Loucy (cell line): ENCODE measurements at regions not wholly inside any gene's neighbourhood (a gene's known extent, or its start where the extent isn't known, plus 50 kb on each side); places are given as distances from the start of the nearest gene placed in this dataset.

Experiments used
- H2AFZ ChIP-seq: fragments of 200-600 bp; sonication (generic); 2 replicates; pipeline ENCODE4 v1.6.0; 2016; ENCODE audit warnings: antibody characterized with exemption, mild to moderate bottlenecking, low read length, moderate library complexity
- H3F3A ChIP-seq: fragments of 200-600 bp; 2 replicates; pipeline ENCODE4 v1.6.0; 2016; ENCODE audit warnings: antibody characterized with exemption, low read depth, mild to moderate bottlenecking
- H3K27me3 ChIP-seq: fragments of 200-600 bp; sonication (generic); 2 replicates; pipeline ENCODE4 v1.6.1; 2014; ENCODE audit warnings: low read length, mild to moderate bottlenecking; ENCODE audit not compliant: insufficient read depth, poor library complexity, severe bottlenecking
- H3K36me3 ChIP-seq: fragments of 200-600 bp; sonication (generic); 2 replicates; pipeline ENCODE4 v1.6.1; 2016; ENCODE audit warnings: low read length; ENCODE audit not compliant: insufficient read depth
- H3K4me1 ChIP-seq: fragments of 200-600 bp; sonication (generic); 2 replicates; pipeline ENCODE4 v1.5.1; 2014; ENCODE audit warnings: low read length, mild to moderate bottlenecking; ENCODE audit not compliant: insufficient read depth, poor library complexity, severe bottlenecking
- H3K4me2 ChIP-seq: fragments of 200-600 bp; sonication (generic); 2 replicates; pipeline ENCODE4 v1.6.0; 2014; ENCODE audit warnings: antibody characterized with exemption, low read length, low read depth, mild to moderate bottlenecking; ENCODE audit not compliant: poor library complexity, severe bottlenecking
- H3K4me3 ChIP-seq: fragments of 200-600 bp; sonication (generic); 2 replicates; pipeline ENCODE4 v1.5.1; 2014; ENCODE audit warnings: low read length, mild to moderate bottlenecking, mixed read lengths; ENCODE audit not compliant: poor library complexity, severe bottlenecking
- H3K79me2 ChIP-seq: fragments of 200-600 bp; sonication (generic); 2 replicates; pipeline ENCODE4 v1.6.1; 2014; ENCODE audit warnings: low read length; ENCODE audit not compliant: insufficient read depth
- H3K9ac ChIP-seq: fragments of 200-600 bp; sonication (generic); 2 replicates; pipeline ENCODE4 v1.6.0; 2014; ENCODE audit warnings: mild to moderate bottlenecking, low read depth, low read length, moderate library complexity; ENCODE audit not compliant: poor library complexity, severe bottlenecking
- H3K9me2 ChIP-seq: fragments of 200-600 bp; sonication (generic); replicated peaks from 2 replicates; pipeline ENCODE4 v1.6.1; 2016; ENCODE audit warnings: low read depth, low read length, mixed read lengths
- H3K9me3 ChIP-seq: fragments of 200-600 bp; sonication (generic); 2 replicates; pipeline ENCODE4 v1.6.1; 2014; ENCODE audit warnings: mild to moderate bottlenecking, antibody characterized with exemption, low read length, low read depth; ENCODE audit not compliant: insufficient read depth
- H4K20me1 ChIP-seq: fragments of 200-600 bp; sonication (generic); 2 replicates; pipeline ENCODE4 v1.6.0; 2014; ENCODE audit warnings: antibody characterized with exemption, low read length, mild to moderate bottlenecking; ENCODE audit not compliant: insufficient read depth, poor library complexity, severe bottlenecking
- EZH2phosphoT487 ChIP-seq: fragments of 200-600 bp; IDR thresholded peaks from 2 replicates; pipeline ENCODE4 v1.6.1; 2018; ENCODE audit warnings: antibody characterized with exemption, mild to moderate bottlenecking, moderate library complexity, borderline replicate concordance
- TF ChIP-seq, protein P1 (sequence below): fragments of 200-600 bp; sonication (generic); conservative IDR thresholded peaks from 2 replicates; pipeline ENCODE4 v1.5.1; 2014; ENCODE audit warnings: mild to moderate bottlenecking, antibody characterized with exemption, low read length

DNA sequence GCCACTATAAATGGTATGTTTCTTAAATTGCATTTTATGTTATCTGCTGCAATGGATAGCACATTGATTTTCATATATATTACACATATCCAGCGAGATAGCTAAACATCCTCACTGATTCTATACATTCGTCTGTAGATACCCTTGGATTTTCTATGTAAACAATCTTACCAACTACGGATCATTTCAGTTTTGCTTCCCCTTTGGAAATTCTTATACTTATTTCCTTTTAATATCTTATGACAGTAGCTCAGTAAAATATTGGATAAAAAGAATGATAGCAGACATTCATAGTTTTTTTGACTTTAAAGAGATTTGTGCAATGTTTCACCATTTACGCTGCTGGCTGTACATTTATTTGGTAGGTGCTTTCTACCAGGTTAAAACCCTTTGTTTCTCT, 254.9 kb downstream of the SYK start:
- H2AFZ ChIP-seq, result no peak overlapping the region
- peaks cover 9% of the 10 kb centered on the region for H3K4me1 ChIP-seq
- no peak overlapping the region for H3K4me3 ChIP-seq
- H3K4me2 ChIP-seq, result no peak overlapping the region
- H3K79me2 ChIP-seq, result no peaks in the 10 kb centered on the region
- H3K9me2 ChIP-seq, result no peaks in the 10 kb centered on the region
- H3K27me3 ChIP-seq, result no peaks in the 10 kb centered on the region
- no peaks in the 10 kb centered on the region for H3K9me3 ChIP-seq
- no peak for TF ChIP-seq EZH2phosphoT487
- TF ChIP-seq, protein P1, sequence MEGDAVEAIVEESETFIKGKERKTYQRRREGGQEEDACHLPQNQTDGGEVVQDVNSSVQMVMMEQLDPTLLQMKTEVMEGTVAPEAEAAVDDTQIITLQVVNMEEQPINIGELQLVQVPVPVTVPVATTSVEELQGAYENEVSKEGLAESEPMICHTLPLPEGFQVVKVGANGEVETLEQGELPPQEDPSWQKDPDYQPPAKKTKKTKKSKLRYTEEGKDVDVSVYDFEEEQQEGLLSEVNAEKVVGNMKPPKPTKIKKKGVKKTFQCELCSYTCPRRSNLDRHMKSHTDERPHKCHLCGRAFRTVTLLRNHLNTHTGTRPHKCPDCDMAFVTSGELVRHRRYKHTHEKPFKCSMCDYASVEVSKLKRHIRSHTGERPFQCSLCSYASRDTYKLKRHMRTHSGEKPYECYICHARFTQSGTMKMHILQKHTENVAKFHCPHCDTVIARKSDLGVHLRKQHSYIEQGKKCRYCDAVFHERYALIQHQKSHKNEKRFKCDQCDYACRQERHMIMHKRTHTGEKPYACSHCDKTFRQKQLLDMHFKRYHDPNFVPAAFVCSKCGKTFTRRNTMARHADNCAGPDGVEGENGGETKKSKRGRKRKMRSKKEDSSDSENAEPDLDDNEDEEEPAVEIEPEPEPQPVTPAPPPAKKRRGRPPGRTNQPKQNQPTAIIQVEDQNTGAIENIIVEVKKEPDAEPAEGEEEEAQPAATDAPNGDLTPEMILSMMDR, result no peak
- H3K36me3 ChIP-seq, result no peaks in the 10 kb centered on the region
- H3K9ac ChIP-seq, result no peak overlapping the region
- H4K20me1 ChIP-seq, result no peaks in the 10 kb centered on the region
- H3F3A ChIP-seq, result no peaks in the 10 kb centered on the region

GRCh38 chr9:91056917-91057316, 255.3 kb downstream of the SYK start:
- H3K9ac ChIP-seq, result no peak overlapping the region
- peaks cover 10% of the 10 kb centered on the region for H3K4me1 ChIP-seq
- no peaks in the 10 kb centered on the region for H3K9me3 ChIP-seq
- H2AFZ ChIP-seq, result no peak overlapping the region
- no peak overlapping the region for H3K4me3 ChIP-seq
- H4K20me1 ChIP-seq, result no peaks in the 10 kb centered on the region
- no peaks in the 10 kb centered on the region for H3K27me3 ChIP-seq
- H3K9me2 ChIP-seq, result no peaks in the 10 kb centered on the region
- no peak for TF ChIP-seq EZH2phosphoT487
- TF ChIP-seq, protein P1, result no peak
- H3K4me2 ChIP-seq, result no peak overlapping the region
- no peaks in the 10 kb centered on the region for H3K79me2 ChIP-seq
- H3F3A ChIP-seq, result no peaks in the 10 kb centered on the region
- H3K36me3 ChIP-seq, result no peaks in the 10 kb centered on the region

GRCh38 chr9:91059713-91060112, 258.1 kb downstream of the SYK start:
- H3K4me1 ChIP-seq, result peaks cover 14% of the 10 kb centered on the region
- no peak overlapping the region for H3K9ac ChIP-seq
- H3K79me2 ChIP-seq, result no peaks in the 10 kb centered on the region
- no peak overlapping the region for H3K4me2 ChIP-seq
- no peaks in the 10 kb centered on the region for H3K36me3 ChIP-seq
- no peaks in the 10 kb centered on the region for H3F3A ChIP-seq
- TF ChIP-seq, protein P1, result no peak
- no peaks in the 10 kb centered on the region for H3K27me3 ChIP-seq
- H3K4me3 ChIP-seq, result no peak overlapping the region
- no peaks in the 10 kb centered on the region for H3K9me2 ChIP-seq
- H4K20me1 ChIP-seq, result no peaks in the 10 kb centered on the region
- no peak overlapping the region for H2AFZ ChIP-seq
- no peaks in the 10 kb centered on the region for H3K9me3 ChIP-seq
